A673 (cell line): ENCODE measurements at regions not wholly inside any gene's neighbourhood (a gene's known extent, or its start where the extent isn't known, plus 50 kb on each side); places are given as distances from the start of the nearest gene placed in this dataset.

ENCODE experiments used
- EZH2 ChIP-seq: fragments of 200-600 bp; sonication (generic); IDR thresholded peaks from 2 replicates; pipeline ENCODE4 v1.6.1; 2017; ENCODE audit warnings: borderline replicate concordance, low read depth, mild to moderate bottlenecking, mixed read lengths, antibody characterized with exemption, low read length; ENCODE audit not compliant: poor library complexity, severe bottlenecking
- TF ChIP-seq, protein P1 (sequence below): fragments of 300-800, 200-600 bp; sonication (generic); conservative IDR thresholded peaks from 2 replicates; pipeline ENCODE4 v1.5.1; 2017; ENCODE audit warnings: low read depth, mild to moderate bottlenecking, antibody characterized with exemption, low read length, moderate library complexity, mixed read lengths

DNA sequence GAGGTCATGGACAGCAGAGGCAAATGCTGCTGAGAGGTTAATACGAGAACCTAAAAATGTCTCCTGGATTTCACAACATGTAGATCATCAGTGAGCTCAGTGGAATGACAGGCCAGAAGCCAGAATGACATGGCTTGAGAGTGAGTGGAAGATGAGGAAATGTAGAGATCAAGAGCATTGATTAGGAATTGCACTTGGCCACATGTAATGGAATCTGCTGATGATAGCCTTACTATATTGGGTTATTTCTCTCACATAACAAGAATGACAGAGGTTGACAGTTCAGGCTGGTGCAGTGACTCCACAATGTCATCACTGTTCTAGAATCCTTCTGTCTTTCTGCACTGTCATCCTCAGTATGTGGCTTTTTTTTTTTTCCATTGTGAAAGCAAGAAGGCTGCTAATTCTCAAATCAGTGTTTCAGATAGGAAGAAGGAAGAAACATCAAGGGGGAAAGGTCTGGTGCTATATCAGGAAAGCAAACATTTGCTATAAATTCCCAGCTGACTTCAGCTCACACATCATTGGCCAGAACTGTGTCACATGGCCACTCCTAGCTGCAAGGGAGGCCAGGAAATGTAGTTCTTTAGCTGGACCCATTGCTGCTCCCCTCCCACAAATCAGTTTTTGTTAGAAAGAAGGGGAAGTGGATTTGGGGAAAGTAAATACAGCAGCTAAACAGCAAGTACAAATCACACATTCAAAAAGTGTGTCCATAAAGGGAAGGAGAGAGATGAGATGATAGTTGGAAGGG lies 127.2 kb downstream of the FAM161A start:
- TF ChIP-seq, protein P1, sequence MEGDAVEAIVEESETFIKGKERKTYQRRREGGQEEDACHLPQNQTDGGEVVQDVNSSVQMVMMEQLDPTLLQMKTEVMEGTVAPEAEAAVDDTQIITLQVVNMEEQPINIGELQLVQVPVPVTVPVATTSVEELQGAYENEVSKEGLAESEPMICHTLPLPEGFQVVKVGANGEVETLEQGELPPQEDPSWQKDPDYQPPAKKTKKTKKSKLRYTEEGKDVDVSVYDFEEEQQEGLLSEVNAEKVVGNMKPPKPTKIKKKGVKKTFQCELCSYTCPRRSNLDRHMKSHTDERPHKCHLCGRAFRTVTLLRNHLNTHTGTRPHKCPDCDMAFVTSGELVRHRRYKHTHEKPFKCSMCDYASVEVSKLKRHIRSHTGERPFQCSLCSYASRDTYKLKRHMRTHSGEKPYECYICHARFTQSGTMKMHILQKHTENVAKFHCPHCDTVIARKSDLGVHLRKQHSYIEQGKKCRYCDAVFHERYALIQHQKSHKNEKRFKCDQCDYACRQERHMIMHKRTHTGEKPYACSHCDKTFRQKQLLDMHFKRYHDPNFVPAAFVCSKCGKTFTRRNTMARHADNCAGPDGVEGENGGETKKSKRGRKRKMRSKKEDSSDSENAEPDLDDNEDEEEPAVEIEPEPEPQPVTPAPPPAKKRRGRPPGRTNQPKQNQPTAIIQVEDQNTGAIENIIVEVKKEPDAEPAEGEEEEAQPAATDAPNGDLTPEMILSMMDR = no peak
- TF ChIP-seq EZH2 = no peak
